NCI-H82 (cell line): ENCODE measurements at regions not wholly inside any gene's neighbourhood (a gene's known extent, or its start where the extent isn't known, plus 50 kb on each side); places are given as distances from the start of the nearest gene placed in this dataset.
A peak's percentile ranks its signal among the peaks of the same experiment; 100 is the strongest.
"Not testable (repeated sequence)": the region's sequence is repeated elsewhere in the genome, so short reads cannot be mapped to it uniquely, and the experiment has no call there.

ENCODE experiments used
- DNase-seq: peaks from one replicate; lab custom pipeline; 2025; lab: John Stamatoyannopoulos, UW

DNA sequence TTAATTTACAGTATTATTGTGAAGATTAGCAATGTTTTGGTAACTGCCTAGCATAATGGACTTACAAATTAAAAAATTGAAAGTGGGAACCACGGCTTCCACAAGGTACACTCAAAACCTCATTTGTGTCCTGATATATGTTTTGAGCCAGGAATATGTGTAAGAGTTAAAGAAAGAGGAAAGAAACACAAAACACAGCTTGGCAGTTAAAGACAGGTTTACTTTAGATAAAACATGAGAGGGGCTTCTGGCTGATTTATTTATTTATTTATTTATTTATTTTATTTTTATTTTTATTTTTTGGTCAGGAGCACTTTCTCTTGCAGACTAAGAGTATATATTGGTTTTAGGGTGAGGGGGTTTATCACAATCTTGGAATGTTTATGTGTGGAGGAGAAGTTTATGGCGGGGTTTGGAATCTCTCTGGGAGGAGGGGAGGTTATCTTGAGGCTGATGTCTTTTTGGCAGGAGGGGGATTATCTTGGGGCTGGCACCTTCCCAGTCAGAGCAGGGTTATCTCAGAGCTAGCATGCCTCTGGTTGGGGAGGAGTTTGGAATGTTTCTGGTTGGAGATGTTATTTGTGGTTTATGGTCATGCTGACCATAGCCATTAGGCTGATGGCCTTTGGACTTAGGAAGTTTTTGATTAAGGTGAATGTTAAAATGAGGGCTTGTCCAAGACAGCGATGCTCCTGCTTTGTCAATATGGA lies 436.7 kb downstream of the DAD1 start:
- DNase-seq, result no peak

DNA sequence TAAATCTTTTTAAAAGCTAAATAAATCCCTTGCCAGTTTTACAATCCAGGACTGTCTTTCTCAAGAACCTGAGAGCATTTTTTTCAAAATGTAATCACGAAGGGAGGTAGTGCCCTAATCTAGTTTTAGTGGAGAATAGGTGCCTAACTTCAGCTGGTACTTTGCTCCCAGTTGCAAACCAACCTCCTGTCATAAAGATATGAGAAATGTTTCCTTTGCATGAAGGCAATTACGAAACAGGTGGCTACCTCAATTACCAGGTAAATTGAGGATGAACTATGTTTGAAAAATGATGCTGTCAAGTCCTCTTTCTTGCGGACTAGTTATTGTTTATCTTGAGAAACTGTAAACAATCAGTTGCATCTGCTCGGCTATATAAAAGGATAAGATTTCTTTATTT lies 437.9 kb downstream of the DAD1 start:
- no peak for DNase-seq

DNA sequence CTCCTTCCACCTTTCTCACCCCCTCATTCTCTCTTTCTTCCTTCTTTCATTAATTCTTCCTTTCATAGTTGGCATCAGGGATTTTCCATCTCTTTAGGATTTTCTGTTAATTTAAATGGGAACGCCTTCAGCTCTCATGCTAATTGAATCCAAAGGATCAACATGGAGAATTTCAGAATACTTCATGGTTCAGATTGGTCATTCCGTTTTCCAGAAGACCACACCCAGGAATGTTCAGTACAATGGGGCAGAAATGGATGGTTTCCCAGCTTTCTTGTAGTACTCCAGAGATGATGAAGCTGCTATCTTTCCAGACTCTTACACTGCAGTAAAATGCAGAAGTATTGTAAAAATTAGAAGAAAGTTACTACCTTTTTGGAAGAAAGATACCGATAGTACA lies 440.0 kb downstream of the DAD1 start:
- DNase-seq, result no peak

DNA sequence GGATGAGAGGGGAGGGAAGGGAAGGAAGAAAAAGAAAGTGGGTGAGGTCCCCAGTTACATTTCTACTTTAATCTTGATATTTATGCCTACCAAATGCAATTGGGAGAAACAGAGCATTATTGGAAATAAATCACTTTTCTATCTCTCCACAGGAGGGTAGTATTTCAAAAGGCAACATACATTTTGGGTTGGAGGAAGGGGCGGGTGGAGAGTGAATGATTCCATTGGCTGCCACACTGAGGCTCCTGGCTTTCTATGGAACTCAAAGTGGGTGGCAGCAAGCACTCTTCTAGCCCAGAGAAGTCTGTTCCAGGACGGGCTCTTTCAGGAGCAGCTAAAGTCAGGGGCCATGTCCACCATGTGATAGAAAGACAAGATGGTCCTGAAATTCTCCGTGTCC lies 441.3 kb downstream of the DAD1 start:
- no peak for DNase-seq

DNA sequence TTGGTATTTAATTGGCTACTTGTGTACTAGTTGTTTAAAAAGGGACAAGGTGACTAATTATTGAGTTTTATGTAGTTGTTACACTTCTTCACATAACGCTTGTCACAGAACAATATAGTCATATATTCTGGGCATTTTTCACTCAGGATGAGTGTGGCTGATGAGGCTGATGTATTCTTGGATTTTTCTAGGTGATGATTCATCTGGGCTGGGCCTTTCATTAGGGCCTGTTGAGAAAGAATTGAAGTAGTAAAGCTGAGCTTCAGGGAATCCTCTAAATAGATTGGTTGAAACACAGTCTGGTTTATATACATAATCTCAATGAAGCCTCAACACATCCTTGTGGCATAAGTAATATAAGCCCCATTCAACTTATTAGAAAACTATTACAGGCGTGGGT lies 445.7 kb downstream of the DAD1 start:
- no peak for DNase-seq

DNA sequence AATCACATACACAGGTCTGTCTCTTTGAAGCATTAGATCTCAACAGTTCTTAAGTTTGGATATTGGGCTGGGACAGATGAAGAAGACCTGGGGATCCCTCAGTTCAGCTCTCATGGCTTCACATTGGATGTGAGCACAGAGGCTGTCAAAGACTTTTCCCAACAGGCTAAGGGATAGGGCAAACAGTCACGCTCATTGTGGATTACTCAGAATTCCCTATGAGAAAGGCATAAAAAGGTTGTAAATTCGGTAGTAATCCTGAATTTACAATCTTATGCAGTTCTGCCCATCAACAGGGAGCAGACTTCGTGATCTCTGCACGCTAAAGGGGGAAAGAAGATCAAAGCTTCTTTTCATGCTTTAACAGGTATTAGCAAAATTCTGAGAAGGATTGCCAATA lies 448.4 kb downstream of the DAD1 start:
- no peak for DNase-seq

DNA sequence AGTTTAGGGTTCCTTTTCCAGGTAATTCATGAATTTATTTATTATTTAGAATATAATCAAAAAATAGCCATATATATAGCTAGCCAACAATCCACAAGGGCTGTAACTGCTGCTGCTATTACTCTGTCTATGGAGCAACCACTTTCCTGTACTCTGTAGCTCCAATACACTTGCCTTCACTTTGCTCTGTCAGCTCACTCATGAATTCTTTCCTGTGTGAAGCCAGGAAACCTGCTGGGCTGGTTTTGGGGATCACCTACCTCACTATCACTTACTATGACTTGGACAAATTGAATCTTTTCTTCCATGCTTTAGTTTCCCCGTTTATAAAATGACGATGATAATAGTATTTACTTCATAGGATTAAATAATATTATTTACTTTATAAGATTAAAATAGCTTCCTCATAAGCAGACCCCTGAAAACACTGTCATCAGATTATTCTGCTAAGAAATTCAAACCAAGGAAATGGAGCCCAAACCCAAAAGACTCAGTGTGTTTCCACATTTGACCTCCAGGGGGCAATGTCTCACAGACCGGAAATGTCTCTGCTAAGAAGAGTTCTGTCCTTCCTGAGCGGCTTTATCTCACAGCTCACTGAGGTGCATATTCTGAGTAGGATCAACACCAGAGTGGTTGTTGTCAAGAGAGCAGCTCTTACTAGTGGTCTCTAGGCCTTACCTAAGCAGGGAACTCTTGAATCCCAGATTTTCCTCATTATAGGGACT lies 457.1 kb downstream of the DAD1 start:
- peak; percentile 19 for DNase-seq

DNA sequence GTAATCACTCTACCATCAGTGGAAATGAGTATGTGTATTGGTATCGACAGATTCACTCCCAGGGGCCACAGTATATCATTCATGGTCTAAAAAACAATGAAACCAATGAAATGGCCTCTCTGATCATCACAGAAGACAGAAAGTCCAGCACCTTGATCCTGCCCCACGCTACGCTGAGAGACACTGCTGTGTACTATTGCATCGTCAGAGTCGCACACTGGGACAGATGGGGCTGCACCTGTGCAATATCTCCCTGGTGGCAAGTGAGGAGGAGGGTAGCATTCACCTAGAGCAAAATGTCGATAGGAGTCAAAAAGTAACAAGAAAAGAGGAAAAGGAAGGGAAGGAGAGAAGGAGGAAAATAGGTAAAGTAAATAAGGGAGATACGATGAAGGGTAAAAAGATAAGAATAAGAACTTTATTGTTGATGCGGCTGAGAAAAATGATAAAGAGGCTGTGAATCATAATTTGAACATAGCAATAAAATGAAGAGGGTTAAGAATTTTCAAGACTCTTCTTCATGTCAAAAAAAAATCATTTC lies 450.5 kb upstream of the OR4E1 start:
- no peak for DNase-seq

DNA sequence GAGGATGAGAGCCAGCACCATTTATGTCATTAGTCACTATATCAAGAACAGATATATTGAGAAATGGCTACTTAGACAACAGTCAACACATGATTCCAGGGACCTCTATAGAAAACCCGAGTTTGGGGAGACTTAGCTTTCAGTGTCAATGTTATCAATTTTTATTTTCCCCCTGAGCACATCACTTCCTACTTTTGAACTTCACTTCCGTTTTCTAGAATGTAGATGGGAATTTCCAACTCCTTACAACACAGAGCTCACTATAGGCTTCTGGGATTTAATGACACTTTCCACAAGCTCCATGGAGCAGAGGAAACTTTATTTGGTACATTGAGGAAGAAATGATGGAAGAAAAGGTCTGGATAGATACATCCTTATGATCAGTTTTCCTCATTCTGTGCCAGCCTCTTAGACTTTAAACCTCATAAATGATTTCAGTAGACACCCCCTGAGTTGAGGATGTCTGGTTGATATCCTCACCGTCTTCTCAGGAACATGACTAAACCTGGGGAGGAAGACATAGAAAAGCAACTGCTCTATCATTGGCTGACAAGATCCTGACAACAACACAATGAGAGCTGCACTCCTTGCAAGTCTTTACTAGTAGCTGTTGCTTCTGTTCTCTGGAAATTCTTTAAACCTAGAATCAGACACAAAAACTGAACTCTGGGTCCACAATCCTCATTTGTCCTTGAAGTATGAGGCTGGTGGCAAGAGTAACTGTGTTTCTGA lies 449.4 kb upstream of the OR4E1 start:
- no peak for DNase-seq

DNA sequence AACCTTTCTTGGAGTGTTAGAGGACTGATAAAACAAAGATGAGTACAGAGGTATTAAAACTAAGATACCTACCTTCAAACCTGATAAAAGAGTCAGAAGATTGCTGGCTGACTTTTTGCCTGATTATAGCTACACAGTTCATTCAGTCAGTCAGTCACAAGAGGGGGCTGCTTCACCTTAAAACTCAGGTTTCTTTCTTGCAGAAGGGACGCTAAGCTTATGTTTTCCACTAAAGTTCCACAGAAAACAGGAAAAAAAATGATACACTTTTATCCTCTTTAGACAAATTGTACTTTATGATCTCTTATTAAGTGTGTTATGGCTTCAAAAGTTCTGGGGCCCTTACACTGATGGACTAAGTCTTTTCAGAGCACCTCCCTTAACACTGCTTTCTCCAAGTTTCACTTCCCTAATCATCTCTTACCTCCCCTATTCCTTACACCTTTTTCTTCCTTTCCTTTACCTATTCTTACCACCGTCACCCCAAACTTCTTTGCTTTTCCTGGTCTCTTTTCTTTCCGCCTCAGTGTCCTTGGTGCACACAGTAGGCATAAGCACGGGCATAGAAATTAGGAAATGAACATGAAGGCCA lies 448.7 kb upstream of the OR4E1 start:
- no peak for DNase-seq

DNA sequence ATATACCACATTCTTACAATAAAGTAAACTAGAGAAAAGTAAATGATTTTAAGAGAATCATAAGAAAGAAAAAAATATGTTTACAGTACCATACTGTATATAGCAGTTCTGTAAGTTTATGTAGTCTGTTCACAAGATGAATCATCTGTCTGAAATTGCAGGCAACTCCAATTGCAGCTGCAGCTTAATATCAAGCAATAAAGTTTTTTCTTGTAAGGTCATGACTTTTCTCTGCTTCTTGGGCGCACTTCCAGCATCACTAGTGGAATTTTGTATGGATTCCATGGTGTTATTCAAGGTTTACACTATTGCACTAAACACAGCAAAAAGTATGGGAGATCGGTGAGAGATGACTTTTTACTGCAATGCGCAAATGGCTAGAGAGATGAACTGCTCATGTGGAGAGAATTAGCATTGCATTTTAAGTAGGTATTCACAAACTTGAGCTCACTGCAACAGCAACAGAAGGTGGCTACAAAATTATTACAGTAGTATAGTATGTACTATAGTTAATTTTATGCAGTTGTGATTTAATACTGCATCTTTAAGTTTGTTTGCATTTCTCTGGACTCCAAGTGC lies 445.4 kb upstream of the OR4E1 start:
- DNase-seq, result no peak

DNA sequence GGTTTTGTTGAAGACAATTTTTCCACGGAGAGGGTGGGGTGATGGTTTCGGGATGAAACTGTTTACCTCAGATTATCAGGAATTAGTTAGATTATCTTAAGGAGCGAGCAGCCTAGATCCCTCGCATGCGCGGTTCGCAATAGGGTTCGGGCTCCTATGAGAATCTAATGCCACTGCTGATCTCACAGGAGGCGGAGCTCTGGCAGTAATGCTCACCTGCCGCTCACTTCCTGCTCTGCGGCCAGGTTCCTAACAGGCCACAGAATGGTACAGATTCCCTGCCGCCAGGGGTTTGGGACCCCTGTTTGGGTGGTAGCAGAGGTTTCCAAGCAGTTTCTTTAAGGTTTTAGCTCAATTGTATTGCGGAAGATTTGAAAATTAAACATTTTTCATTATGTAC lies 439.8 kb upstream of the OR4E1 start:
- peak; percentile 33 for DNase-seq

DNA sequence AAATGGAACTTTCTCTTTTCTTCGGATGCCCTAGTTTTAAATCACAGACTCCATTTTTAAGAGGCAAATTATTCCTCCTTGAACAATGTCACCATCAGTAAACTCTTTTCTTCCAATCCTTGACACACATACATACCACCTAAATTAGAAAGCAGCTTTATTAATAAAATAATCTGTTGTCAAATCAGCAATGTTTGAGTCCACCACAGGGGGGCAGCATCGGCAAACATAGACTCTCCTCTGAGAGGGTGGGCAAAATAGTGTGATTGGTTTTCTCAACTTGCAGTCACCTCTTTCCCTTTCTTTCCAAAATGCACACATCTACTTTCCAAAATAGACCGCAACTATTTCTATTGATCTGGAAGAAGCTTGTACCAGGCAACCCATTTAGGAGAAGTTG lies 438.4 kb upstream of the OR4E1 start:
- peak; percentile 25 for DNase-seq

DNA sequence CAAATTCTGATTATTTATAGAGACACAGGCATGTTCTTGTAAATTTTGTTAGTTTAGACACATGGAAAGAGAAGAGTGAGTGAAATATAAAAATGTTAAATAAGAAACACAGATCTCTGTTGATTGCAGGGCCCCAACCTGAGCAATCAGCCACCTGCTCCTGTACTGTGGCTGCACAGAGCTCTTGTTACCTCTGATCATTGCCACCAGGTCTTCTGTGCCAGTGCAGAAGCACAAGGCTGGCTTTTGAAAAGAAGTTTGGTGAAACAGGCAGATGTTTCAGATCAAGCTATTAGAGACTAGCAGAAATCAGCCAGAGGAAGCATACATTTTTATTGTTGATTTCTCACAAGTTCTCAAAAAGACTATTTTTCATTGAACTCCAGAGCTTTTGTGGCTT lies 434.1 kb upstream of the OR4E1 start:
- DNase-seq, result no peak

DNA sequence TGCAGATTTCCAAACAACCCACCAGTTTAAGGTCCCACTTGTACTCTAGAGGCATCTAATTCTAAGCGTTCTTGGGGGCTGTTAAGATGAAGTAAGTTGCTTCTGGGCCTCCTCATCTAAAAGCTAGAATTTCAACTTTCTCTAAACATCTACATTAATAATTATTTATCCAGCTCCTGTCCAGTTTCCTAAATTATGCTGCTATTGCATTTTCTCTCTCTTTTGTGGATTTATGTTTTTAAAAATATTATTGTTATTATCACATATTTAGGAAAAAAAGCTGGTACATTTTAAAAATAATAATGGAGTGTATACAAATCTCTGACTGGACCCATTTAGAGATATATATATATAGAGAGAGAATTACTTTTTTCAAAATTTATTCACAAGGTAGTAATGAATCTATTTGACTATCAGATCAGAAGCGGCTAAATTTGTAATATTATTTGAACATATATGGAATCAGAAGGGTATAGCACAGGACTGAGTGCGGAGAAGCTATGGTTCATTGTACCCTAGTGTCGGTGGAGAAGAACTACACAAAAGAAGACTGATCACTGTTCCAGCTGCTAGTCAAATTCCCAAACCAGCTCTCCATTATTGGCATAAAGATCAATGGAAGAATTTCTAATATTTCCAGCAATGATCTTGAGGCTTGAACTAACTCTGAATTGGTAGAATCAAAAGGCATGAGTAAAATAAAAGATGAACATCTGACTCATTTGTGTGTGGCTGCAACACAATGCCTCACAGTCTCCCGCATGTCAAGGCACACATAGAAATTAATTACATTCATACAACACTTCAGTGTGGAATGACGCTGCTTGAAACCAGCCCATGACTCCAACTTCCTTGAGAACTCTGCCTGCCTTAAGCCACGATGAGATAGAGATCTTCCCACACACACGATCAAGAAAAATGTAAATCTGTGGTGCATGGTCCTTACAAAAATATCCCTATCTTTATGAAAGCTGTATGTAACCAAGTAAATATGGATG lies 433.4 kb upstream of the OR4E1 start:
- peak; percentile 0 for DNase-seq

DNA sequence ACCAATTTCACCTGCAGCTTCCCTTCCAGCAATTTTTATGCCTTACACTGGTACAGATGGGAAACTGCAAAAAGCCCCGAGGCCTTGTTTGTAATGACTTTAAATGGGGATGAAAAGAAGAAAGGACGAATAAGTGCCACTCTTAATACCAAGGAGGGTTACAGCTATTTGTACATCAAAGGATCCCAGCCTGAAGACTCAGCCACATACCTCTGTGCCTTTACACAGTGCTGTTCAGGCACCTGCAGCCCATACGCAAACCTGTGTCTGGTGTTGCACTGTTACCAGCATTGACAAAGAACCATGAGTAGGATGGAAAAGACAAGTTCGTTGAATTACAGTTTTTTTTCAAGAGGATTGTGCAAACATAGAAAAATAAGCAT lies 432.0 kb upstream of the OR4E1 start:
- no peak for DNase-seq

DNA sequence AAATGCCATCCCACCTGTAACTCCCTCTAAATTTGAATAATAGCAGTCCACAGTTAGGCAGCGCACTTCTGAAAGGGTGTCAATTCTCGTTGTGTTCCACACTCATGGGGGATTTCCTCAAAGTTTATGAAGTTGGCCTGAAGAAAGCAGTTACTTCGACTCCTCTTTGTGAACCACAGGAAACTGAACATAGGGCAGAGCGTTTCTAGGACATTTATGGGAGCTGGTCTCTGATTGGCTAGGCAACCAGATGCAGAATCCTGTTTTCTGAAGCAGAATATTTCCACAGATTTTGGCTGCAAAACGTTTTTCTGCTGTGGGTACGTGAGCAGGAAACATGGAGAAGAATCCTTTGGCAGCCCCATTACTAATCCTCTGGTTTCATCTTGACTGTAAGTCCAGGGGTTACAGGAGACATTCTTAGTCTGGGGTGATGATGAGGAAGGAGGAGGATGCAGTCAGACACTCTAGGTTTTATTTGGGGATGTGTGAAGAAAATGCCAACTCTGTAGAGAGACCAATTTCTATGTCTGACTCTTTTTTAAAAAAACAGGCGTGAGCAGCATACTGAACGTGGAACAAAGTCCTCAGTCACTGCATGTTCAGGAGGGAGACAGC lies 431.5 kb upstream of the OR4E1 start:
- no peak for DNase-seq

DNA sequence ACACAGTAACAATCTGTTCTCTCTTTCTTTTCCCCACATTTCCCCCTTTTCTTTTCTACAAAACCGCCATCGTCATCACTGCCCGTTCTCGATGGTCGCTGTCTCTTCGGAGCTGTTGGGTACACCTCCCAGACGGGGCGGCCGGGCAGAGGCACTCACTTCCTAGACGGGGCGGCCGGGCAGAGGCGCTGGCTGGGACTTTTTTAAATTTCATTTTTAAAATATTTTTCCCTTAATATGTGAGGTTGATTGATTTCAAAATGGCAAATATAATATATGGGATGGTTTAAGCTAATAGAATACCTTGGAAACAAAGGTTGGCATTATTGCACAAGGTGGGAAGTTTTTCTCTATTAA lies 427.1 kb upstream of the OR4E1 start:
- DNase-seq, result not testable (repeated sequence)

DNA sequence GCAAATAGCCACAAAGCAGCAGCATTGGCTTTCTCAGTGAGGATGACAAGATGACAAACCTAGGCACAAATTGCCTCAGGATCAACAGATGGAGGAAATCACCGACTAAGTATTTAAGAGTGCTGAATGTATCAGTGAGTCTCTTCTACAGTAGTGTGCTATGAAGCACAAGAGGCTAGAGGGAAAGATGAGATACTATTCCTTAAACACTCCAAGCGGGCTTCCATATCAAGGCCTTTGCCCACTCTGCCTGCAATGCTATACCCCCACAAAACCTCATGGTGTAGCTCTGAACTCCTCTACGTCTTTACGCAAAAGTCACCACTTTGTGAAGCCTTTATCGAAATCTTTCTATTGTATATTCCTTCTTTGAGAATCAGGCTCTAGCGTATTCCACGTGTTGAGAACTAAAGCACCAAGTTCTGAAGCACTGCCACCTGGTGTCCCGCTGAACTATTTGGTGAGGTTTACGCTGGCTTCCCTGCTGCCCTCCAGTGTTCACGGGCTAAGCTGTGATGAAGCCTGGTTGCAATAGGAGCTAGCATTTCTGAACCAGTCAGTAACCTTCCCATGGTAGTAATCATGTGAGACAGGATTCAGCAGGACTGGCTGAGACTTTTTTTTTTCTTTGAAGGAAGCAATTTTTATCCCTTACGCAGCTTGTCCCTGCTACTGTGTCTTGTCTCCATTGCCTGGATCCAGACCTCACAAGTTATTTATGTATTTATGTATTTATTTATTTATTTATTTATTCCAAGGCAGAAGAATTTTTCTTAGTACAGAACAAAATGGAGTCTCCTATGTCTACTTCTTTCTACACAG lies 426.5 kb upstream of the OR4E1 start:
- DNase-seq, result peak; percentile 70

DNA sequence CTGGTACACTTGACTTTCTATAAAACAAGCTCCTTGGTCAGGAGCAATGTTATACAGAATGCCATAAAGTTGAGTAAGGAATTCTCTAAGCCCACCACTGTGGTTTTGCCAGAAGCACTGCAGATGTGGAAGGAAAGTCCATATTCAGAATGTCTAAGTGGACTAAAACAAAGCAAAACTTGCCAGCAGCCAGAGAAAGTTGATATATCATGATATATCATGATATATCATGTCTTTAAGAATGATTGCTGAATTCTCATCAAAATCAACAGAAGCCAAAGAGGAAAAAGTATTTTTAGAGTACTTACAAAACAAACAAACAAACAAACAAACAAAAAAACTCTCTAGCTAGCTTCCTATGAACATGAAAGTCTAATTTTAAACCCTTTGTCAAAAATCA lies 424.8 kb upstream of the OR4E1 start:
- no peak for DNase-seq
